ENCODE measurements at regions not wholly inside any gene's neighbourhood (a gene's known extent, or its start where the extent isn't known, plus 50 kb on each side); places are given as distances from the start of the nearest gene placed in this dataset.

- no peak overlapping the region for H3K4me3 ChIP-seq (replicated peaks in 1 of 2; ENCODE audit: low read depth in 2 of 2, low read length in 2 of 2)
- TF ChIP-seq, protein P1, sequence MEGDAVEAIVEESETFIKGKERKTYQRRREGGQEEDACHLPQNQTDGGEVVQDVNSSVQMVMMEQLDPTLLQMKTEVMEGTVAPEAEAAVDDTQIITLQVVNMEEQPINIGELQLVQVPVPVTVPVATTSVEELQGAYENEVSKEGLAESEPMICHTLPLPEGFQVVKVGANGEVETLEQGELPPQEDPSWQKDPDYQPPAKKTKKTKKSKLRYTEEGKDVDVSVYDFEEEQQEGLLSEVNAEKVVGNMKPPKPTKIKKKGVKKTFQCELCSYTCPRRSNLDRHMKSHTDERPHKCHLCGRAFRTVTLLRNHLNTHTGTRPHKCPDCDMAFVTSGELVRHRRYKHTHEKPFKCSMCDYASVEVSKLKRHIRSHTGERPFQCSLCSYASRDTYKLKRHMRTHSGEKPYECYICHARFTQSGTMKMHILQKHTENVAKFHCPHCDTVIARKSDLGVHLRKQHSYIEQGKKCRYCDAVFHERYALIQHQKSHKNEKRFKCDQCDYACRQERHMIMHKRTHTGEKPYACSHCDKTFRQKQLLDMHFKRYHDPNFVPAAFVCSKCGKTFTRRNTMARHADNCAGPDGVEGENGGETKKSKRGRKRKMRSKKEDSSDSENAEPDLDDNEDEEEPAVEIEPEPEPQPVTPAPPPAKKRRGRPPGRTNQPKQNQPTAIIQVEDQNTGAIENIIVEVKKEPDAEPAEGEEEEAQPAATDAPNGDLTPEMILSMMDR (IDR thresholded peaks at IDR 0.05; ENCODE audit: low read depth, low read length) = no peak
- DNase-seq (ENCODE audit: low read depth in 2 of 2) = no peak
These were observed 104.2 kb downstream of the MTNR1B start for GRCh38 chr11:93073508-93074280.

- H3K4me3 ChIP-seq (replicated peaks in 1 of 2; ENCODE audit: low read depth in 2 of 2, low read length in 2 of 2) = no peak overlapping the region
- TF ChIP-seq, protein P1 (IDR thresholded peaks at IDR 0.05; ENCODE audit: low read depth, low read length) = no peak
- DNase-seq (ENCODE audit: low read depth in 2 of 2) = no peak
These were observed 104.9 kb downstream of the MTNR1B start for GRCh38 chr11:93074352-93074751.

GRCh38 chr11:93075782-93076181 is 106.3 kb downstream of the MTNR1B start:
- no peak for DNase-seq (ENCODE audit: low read depth in 2 of 2)
- no peak overlapping the region for H3K4me3 ChIP-seq (replicated peaks in 1 of 2; ENCODE audit: low read depth in 2 of 2, low read length in 2 of 2)

DNA sequence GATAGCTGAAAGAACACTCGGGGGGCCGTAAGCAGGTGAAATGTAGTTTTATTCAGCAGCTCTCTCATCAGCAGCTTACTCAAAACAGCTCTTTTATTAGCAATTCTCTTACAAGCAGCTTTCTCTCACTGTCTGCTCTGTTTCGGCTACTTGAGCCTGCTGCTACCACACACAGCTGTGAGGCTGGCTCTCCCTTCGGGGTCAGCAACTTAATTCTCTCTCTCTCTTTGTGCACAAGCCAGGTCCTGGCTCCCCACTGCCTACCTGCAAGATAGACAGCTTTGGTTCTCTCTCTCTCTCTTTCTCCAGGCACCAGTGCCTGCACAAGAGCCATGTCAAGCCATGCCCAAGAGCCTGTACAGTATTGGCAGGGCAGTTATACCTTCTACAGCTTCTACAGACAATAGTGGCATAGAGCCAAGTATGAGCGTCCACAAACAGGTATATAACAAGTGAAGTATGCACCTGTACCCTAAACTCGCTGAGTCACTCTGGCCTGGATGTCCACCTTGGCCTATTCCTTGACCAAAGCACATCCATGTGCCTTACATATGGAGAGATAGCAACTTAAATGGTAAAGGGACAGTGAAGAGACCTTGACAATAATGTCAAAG is 110.8 kb downstream of the MTNR1B start:
- H3K4me3 ChIP-seq (replicated peaks in 1 of 2; ENCODE audit: low read depth in 2 of 2, low read length in 2 of 2) = no peak overlapping the region
- TF ChIP-seq, protein P1 (IDR thresholded peaks at IDR 0.05; ENCODE audit: low read depth, low read length) = no peak
- no peak for DNase-seq (ENCODE audit: low read depth in 2 of 2)

More at GRCh38 chr11:93075782-93076181, 106.3 kb downstream of the MTNR1B start:
- TF ChIP-seq, protein P1 (IDR thresholded peaks at IDR 0.05; ENCODE audit: low read depth, low read length) = no peak

GRCh38 chr11:93081694-93082093 is 112.2 kb downstream of the MTNR1B start:
- TF ChIP-seq, protein P1 (IDR thresholded peaks at IDR 0.05; ENCODE audit: low read depth, low read length) = no peak
- no peak for DNase-seq (ENCODE audit: low read depth in 2 of 2)
- no peak overlapping the region for H3K4me3 ChIP-seq (replicated peaks in 1 of 2; ENCODE audit: low read depth in 2 of 2, low read length in 2 of 2)

DNA sequence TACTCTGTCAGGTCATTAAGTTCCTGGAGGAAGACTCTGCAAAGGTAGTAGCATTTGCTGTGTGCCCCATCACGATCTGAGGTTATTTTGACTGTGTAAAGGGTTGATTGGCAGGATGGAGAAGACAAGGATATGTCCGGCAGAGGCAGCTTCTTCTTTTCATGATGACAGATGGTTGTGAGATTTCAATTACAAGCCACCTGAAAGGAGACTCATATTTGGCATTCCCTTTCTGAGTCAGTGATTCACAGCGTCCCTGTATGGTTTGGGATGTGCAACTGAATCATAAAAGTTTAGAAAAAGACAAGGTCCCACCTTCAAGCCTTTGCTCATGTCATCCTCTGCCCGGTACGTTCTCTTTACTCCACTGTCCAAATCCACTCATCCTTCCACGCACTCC is 113.4 kb downstream of the MTNR1B start:
- no peak for DNase-seq (ENCODE audit: low read depth in 2 of 2)
- H3K4me3 ChIP-seq (replicated peaks in 1 of 2; ENCODE audit: low read depth in 2 of 2, low read length in 2 of 2) = no peak overlapping the region
- TF ChIP-seq, protein P1 (IDR thresholded peaks at IDR 0.05; ENCODE audit: low read depth, low read length) = no peak

Measured in cardiac fibroblast (primary cell).